ENCODE measurements at regions not wholly inside any gene's neighbourhood (a gene's known extent, or its start where the extent isn't known, plus 50 kb on each side); places are given as distances from the start of the nearest gene placed in this dataset.

- Histone ChIP-seq H3K27ac (ENCODE audit: low read depth, low read length) (no peak overlapping the region), H3K27me3 (ENCODE audit: control insufficient read depth in 1 of 2, insufficient read depth in 2 of 2, low read length in 2 of 2) (no peaks in the 10 kb centered on the region), H3K36me3 (ENCODE audit: insufficient read depth, low read length) (no peaks in the 10 kb centered on the region), H3K9me3 (ENCODE audit: low read length) (no peaks in the 10 kb centered on the region), H3K4me3 (ENCODE audit: low read depth in 1 of 2, low read length in 2 of 2) (no peak overlapping the region), H3K4me1 (ENCODE audit: insufficient read depth, low read length) (no peaks in the 10 kb centered on the region), H3K9ac (ENCODE audit: low read length) (no peak overlapping the region)
Measured at GRCh38 chr5:92884469-92884868, 696.5 kb downstream of the NR2F1-AS1 start.

GRCh38 chr5:92879806-92880543 lies 701.0 kb downstream of the NR2F1-AS1 start:
- H3K27me3 ChIP-seq (ENCODE audit: control insufficient read depth in 1 of 2, insufficient read depth in 2 of 2, low read length in 2 of 2) = no peaks in the 10 kb centered on the region
- no peaks in the 10 kb centered on the region for H3K4me1 ChIP-seq (ENCODE audit: insufficient read depth, low read length)
- no peak overlapping the region for H3K9ac ChIP-seq (ENCODE audit: low read length)
- no peak overlapping the region for H3K4me3 ChIP-seq (ENCODE audit: low read depth in 1 of 2, low read length in 2 of 2)
- H3K9me3 ChIP-seq (ENCODE audit: low read length) = no peaks in the 10 kb centered on the region
- H3K36me3 ChIP-seq (ENCODE audit: insufficient read depth, low read length) = no peaks in the 10 kb centered on the region
- H3K27ac ChIP-seq (ENCODE audit: low read depth, low read length) = no peak overlapping the region

- no peak overlapping the region for H3K9ac ChIP-seq (ENCODE audit: low read length)
- no peaks in the 10 kb centered on the region for H3K27me3 ChIP-seq (ENCODE audit: control insufficient read depth in 1 of 2, insufficient read depth in 2 of 2, low read length in 2 of 2)
- H3K27ac ChIP-seq (ENCODE audit: low read depth, low read length) = no peak overlapping the region
- H3K36me3 ChIP-seq (ENCODE audit: insufficient read depth, low read length) = no peaks in the 10 kb centered on the region
- no peak overlapping the region for H3K4me3 ChIP-seq (ENCODE audit: low read depth in 1 of 2, low read length in 2 of 2)
- no peaks in the 10 kb centered on the region for H3K4me1 ChIP-seq (ENCODE audit: insufficient read depth, low read length)
- peaks cover 5% of the 10 kb centered on the region for H3K9me3 ChIP-seq (ENCODE audit: low read length)
Measured at GRCh38 chr5:92874790-92875189, 706.2 kb downstream of the NR2F1-AS1 start.

GRCh38 chr5:92868442-92868841 lies 712.6 kb downstream of the NR2F1-AS1 start:
- Histone ChIP-seq H3K4me3 (ENCODE audit: low read depth in 1 of 2, low read length in 2 of 2) (no peak overlapping the region), H3K9ac (ENCODE audit: low read length) (no peak overlapping the region), H3K27me3 (ENCODE audit: control insufficient read depth in 1 of 2, insufficient read depth in 2 of 2, low read length in 2 of 2) (no peaks in the 10 kb centered on the region), H3K9me3 (ENCODE audit: low read length) (no peaks in the 10 kb centered on the region), H3K4me1 (ENCODE audit: insufficient read depth, low read length) (no peaks in the 10 kb centered on the region), H3K27ac (ENCODE audit: low read depth, low read length) (no peak overlapping the region), H3K36me3 (ENCODE audit: insufficient read depth, low read length) (no peaks in the 10 kb centered on the region)

GRCh38 chr5:92864591-92864990 lies 716.4 kb downstream of the NR2F1-AS1 start:
- H3K27me3 ChIP-seq (ENCODE audit: control insufficient read depth in 1 of 2, insufficient read depth in 2 of 2, low read length in 2 of 2) = no peaks in the 10 kb centered on the region
- no peaks in the 10 kb centered on the region for H3K4me1 ChIP-seq (ENCODE audit: insufficient read depth, low read length)
- no peak overlapping the region for H3K9ac ChIP-seq (ENCODE audit: low read length)
- no peak overlapping the region for H3K4me3 ChIP-seq (ENCODE audit: low read depth in 1 of 2, low read length in 2 of 2)
- H3K27ac ChIP-seq (ENCODE audit: low read depth, low read length) = no peak overlapping the region
- H3K36me3 ChIP-seq (ENCODE audit: insufficient read depth, low read length) = no peaks in the 10 kb centered on the region
- no peaks in the 10 kb centered on the region for H3K9me3 ChIP-seq (ENCODE audit: low read length)

- H3K36me3 ChIP-seq (ENCODE audit: insufficient read depth, low read length) = no peaks in the 10 kb centered on the region
- no peaks in the 10 kb centered on the region for H3K4me1 ChIP-seq (ENCODE audit: insufficient read depth, low read length)
- H3K4me3 ChIP-seq (ENCODE audit: low read depth in 1 of 2, low read length in 2 of 2) = no peak overlapping the region
- no peaks in the 10 kb centered on the region for H3K27me3 ChIP-seq (ENCODE audit: control insufficient read depth in 1 of 2, insufficient read depth in 2 of 2, low read length in 2 of 2)
- no peak overlapping the region for H3K9ac ChIP-seq (ENCODE audit: low read length)
- no peaks in the 10 kb centered on the region for H3K9me3 ChIP-seq (ENCODE audit: low read length)
- no peak overlapping the region for H3K27ac ChIP-seq (ENCODE audit: low read depth, low read length)
Measured at GRCh38 chr5:92863666-92864065, 717.4 kb downstream of the NR2F1-AS1 start.

- no peaks in the 10 kb centered on the region for H3K4me1 ChIP-seq (ENCODE audit: insufficient read depth, low read length)
- no peak overlapping the region for H3K9ac ChIP-seq (ENCODE audit: low read length)
- H3K4me3 ChIP-seq (ENCODE audit: low read depth in 1 of 2, low read length in 2 of 2) = no peak overlapping the region
- H3K9me3 ChIP-seq (ENCODE audit: low read length) = no peaks in the 10 kb centered on the region
- no peak overlapping the region for H3K27ac ChIP-seq (ENCODE audit: low read depth, low read length)
- no peaks in the 10 kb centered on the region for H3K36me3 ChIP-seq (ENCODE audit: insufficient read depth, low read length)
- H3K27me3 ChIP-seq (ENCODE audit: control insufficient read depth in 1 of 2, insufficient read depth in 2 of 2, low read length in 2 of 2) = no peaks in the 10 kb centered on the region
Measured at GRCh38 chr5:92861531-92862285, 719.3 kb downstream of the NR2F1-AS1 start.

- H3K36me3 ChIP-seq (ENCODE audit: insufficient read depth, low read length) = no peaks in the 10 kb centered on the region
- H3K4me3 ChIP-seq (ENCODE audit: low read depth in 1 of 2, low read length in 2 of 2) = no peak overlapping the region
- H3K4me1 ChIP-seq (ENCODE audit: insufficient read depth, low read length) = no peaks in the 10 kb centered on the region
- no peak overlapping the region for H3K9ac ChIP-seq (ENCODE audit: low read length)
- H3K9me3 ChIP-seq (ENCODE audit: low read length) = no peaks in the 10 kb centered on the region
- H3K27ac ChIP-seq (ENCODE audit: low read depth, low read length) = no peak overlapping the region
- no peaks in the 10 kb centered on the region for H3K27me3 ChIP-seq (ENCODE audit: control insufficient read depth in 1 of 2, insufficient read depth in 2 of 2, low read length in 2 of 2)
Measured at GRCh38 chr5:92860061-92860460, 721.0 kb downstream of the NR2F1-AS1 start.

GRCh38 chr5:92852219-92852618 lies 728.8 kb downstream of the NR2F1-AS1 start:
- Histone ChIP-seq H3K4me1 (ENCODE audit: insufficient read depth, low read length) (no peaks in the 10 kb centered on the region), H3K36me3 (ENCODE audit: insufficient read depth, low read length) (no peaks in the 10 kb centered on the region), H3K4me3 (ENCODE audit: low read depth in 1 of 2, low read length in 2 of 2) (no peak overlapping the region), H3K27me3 (ENCODE audit: control insufficient read depth in 1 of 2, insufficient read depth in 2 of 2, low read length in 2 of 2) (no peaks in the 10 kb centered on the region), H3K9me3 (ENCODE audit: low read length) (no peaks in the 10 kb centered on the region), H3K27ac (ENCODE audit: low read depth, low read length) (no peak overlapping the region), H3K9ac (ENCODE audit: low read length) (no peak overlapping the region)

GRCh38 chr5:92850886-92851285 lies 730.1 kb downstream of the NR2F1-AS1 start:
- Histone ChIP-seq H3K27ac (ENCODE audit: low read depth, low read length) (no peak overlapping the region), H3K36me3 (ENCODE audit: insufficient read depth, low read length) (no peaks in the 10 kb centered on the region), H3K27me3 (ENCODE audit: control insufficient read depth in 1 of 2, insufficient read depth in 2 of 2, low read length in 2 of 2) (no peaks in the 10 kb centered on the region), H3K9ac (ENCODE audit: low read length) (no peak overlapping the region), H3K9me3 (ENCODE audit: low read length) (no peaks in the 10 kb centered on the region), H3K4me3 (ENCODE audit: low read depth in 1 of 2, low read length in 2 of 2) (no peak overlapping the region), H3K4me1 (ENCODE audit: insufficient read depth, low read length) (no peaks in the 10 kb centered on the region)

- Histone ChIP-seq H3K9me3 (ENCODE audit: low read length) (no peaks in the 10 kb centered on the region), H3K27ac (ENCODE audit: low read depth, low read length) (no peak overlapping the region), H3K36me3 (ENCODE audit: insufficient read depth, low read length) (no peaks in the 10 kb centered on the region), H3K4me3 (ENCODE audit: low read depth in 1 of 2, low read length in 2 of 2) (no peak overlapping the region), H3K9ac (ENCODE audit: low read length) (no peak overlapping the region), H3K4me1 (ENCODE audit: insufficient read depth, low read length) (no peaks in the 10 kb centered on the region), H3K27me3 (ENCODE audit: control insufficient read depth in 1 of 2, insufficient read depth in 2 of 2, low read length in 2 of 2) (no peaks in the 10 kb centered on the region)
Measured at GRCh38 chr5:92849756-92850155, 731.3 kb downstream of the NR2F1-AS1 start.

Measured in muscle layer of colon (tissue), 2 donors.